ENCODE measurements at regions not wholly inside any gene's neighbourhood (a gene's known extent, or its start where the extent isn't known, plus 50 kb on each side); places are given as distances from the start of the nearest gene placed in this dataset.
A peak's percentile ranks its signal among the peaks of the same experiment; 100 is the strongest.

GRCh38 chr16:85166699-85167588 is 54.7 kb upstream of the CIBAR2 start (continued):
- TF ChIP-seq RFXAP (CRISPR knock-in tag; IDR thresholded peaks at IDR 0.05; ENCODE audit: borderline replicate concordance) (0 out of 2 replicates have a peak, but pooled peaks have one; percentile 63), NFRKB (IDR thresholded peaks at IDR 0.05) (no peak), ZNF777 (CRISPR knock-in tag; IDR thresholded peaks at IDR 0.05) (peak; percentile 56; the same call in 1 of the 2 replicates), ZNF580 (CRISPR knock-in tag; IDR thresholded peaks at IDR 0.05; ENCODE audit: borderline replicate concordance, low read depth) (peak; percentile 61; the same call in 1 of the 2 replicates), ZFP41 (CRISPR knock-in tag; IDR thresholded peaks at IDR 0.05; ENCODE audit: borderline replicate concordance) (0 out of 2 replicates have a peak, but pooled peaks have one; percentile 38), ZBTB7B (CRISPR knock-in tag; IDR thresholded peaks at IDR 0.05) (peak; percentile 88; the same call in 1 of the 2 replicates), ZNF570 (CRISPR knock-in tag; IDR thresholded peaks at IDR 0.05; ENCODE audit: borderline replicate concordance) (no peak), ZBTB33 (CRISPR knock-in tag; IDR thresholded peaks at IDR 0.05) (peak; percentile 41; the same call in 1 of the 2 replicates), ZNF3 (CRISPR knock-in tag; IDR thresholded peaks at IDR 0.05) (no peak), ZNF503 (CRISPR knock-in tag; IDR thresholded peaks at IDR 0.05) (peak; percentile 72; the same call in 1 of the 2 replicates), ZNF556 (CRISPR knock-in tag; IDR thresholded peaks at IDR 0.05; ENCODE audit: borderline replicate concordance) (peak; percentile 23; the same call in 1 of the 2 replicates), ZSCAN25 (CRISPR knock-in tag; IDR thresholded peaks at IDR 0.05) (peak; percentile 38; the same call in 1 of the 2 replicates), BHLHE40 (IDR thresholded peaks at IDR 0.05; ENCODE audit: low read length) (peak; percentile 73), ASH2L (IDR thresholded peaks at IDR 0.05; ENCODE audit: insufficient read length, low read depth, low read length) (peak; percentile 55), HNRNPLL (IDR thresholded peaks at IDR 0.05; ENCODE audit: low read depth, low read length, poor library complexity, severe bottlenecking) (no peak), ATF6 (CRISPR knock-in tag; conservative IDR thresholded peaks at IDR 0.05) (no peak), ZNF329 (CRISPR knock-in tag; IDR thresholded peaks at IDR 0.05; ENCODE audit: low read depth) (0 out of 2 replicates have a peak, but pooled peaks have one; percentile 49), HHEX (CRISPR knock-in tag; IDR thresholded peaks at IDR 0.05) (no peak)
- TF ChIP-seq, protein P1, sequence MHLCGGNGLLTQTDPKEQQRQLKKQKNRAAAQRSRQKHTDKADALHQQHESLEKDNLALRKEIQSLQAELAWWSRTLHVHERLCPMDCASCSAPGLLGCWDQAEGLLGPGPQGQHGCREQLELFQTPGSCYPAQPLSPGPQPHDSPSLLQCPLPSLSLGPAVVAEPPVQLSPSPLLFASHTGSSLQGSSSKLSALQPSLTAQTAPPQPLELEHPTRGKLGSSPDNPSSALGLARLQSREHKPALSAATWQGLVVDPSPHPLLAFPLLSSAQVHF (CRISPR knock-in tag; IDR thresholded peaks at IDR 0.05): no peak
